ENCODE measurements at regions not wholly inside any gene's neighbourhood (a gene's known extent, or its start where the extent isn't known, plus 50 kb on each side); places are given as distances from the start of the nearest gene placed in this dataset.

DNA sequence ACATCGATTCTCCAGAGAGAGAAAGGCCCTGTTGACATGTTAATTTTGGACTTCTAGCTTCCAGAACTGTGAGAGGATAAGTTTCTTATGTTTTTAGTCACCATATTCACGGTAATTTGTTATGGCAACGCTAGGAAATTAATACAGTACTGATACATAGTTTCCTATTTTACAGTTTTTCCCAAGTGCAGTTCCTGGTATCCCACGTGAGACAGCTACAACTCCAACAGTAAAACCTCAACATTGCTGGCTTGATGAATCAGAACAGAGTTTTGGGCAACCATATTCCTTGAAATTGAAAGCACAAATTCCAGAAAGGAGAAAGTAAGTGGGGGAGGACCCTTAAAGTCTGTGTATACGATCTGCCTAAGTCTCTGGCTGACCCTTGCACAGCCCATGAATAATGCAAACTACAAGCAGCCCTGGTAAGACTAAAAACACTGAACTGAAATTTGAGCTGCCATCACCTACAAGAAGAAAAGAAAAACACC, 505.1 kb upstream of the NRSN1 start:
- CTCF ChIA-PET, result no interaction called here

DNA sequence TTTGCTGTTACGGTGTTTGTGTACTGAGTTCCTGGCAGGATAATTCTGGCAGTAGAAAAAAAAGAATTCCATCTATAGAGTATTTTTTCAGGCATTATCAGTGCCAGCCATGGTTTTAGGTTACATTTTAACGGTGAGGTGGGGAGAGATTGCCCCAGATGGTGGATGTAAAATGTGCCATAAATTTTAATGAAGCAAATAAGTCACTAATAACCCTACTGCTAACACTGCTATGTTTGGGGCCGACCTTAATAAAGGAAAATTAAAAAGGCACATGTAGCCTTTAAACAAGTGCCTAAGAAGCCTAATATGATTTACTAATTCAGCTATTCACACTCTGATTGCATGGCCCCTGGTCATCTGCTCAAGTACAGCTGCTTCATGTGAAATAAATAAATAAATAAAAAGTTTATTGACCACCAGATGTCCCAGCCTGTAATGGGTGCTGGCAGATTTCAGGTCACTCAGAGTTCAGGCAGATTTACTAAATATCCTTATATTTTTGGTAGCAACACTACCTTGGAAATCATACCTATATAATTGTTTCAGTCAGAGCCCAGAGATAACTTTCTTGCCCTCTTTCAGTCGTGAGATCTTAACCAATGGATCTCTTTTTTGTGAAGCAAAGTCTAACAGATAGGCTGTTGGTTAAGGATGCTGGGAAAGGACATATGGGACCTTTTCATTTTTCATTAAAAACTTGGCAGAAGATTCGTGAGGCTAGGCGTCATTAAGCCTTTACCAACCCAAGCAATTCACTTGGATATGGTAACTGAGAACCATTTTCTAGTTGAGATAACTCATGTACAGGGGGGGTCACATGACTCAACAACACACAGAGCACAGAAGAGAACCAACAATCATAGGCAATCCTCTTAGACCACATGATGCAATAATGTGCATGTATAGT, 495.0 kb upstream of the NRSN1 start:
- ChIA-PET RAD21 (ENCODE audit: low non-redundant PET in 1 of 2, low total read pairs in 2 of 2, uncharacterized antibody in 2 of 2, unreplicated experiment in 2 of 2) (no interaction called here), CTCF (no interaction called here), POLR2A (no interaction called here)
- TF ChIP-seq SRF (IDR thresholded peaks at IDR 0.05; ENCODE audit: low read depth) (no peak), TCF7L2 (IDR thresholded peaks at IDR 0.05; ENCODE audit: borderline replicate concordance, extremely low read depth, insufficient read depth, insufficient read length) (no peak), SIN3A (IDR thresholded peaks at IDR 0.05; ENCODE audit: low read depth) (no peak), ZNF274 (IDR thresholded peaks at IDR 0.05; ENCODE audit: low read depth, low read length) (no peak), FOSL1 (IDR thresholded peaks at IDR 0.05; ENCODE audit: low read depth) (no peak), SP1 (IDR thresholded peaks at IDR 0.05; ENCODE audit: low read depth) (no peak), EGR1 (IDR thresholded peaks at IDR 0.05; ENCODE audit: low read depth) (no peak), EZH2 (IDR thresholded peaks at IDR 0.05) (no peak), CBX3 (IDR thresholded peaks at IDR 0.05; ENCODE audit: low read depth) (no peak), POLR2A (IDR thresholded peaks at IDR 0.05; ENCODE audit: borderline replicate concordance, extremely low read depth, insufficient read depth, insufficient read length) (no peak), RAD21 (IDR thresholded peaks at IDR 0.05; ENCODE audit: low read depth) (no peak), YY1 (IDR thresholded peaks at IDR 0.05; ENCODE audit: extremely low read depth, insufficient replicate concordance, low read depth, low read length) (no peak), ELF1 (IDR thresholded peaks at IDR 0.05; ENCODE audit: borderline replicate concordance, low read depth) (no peak)
- TF ChIP-seq, protein P1, sequence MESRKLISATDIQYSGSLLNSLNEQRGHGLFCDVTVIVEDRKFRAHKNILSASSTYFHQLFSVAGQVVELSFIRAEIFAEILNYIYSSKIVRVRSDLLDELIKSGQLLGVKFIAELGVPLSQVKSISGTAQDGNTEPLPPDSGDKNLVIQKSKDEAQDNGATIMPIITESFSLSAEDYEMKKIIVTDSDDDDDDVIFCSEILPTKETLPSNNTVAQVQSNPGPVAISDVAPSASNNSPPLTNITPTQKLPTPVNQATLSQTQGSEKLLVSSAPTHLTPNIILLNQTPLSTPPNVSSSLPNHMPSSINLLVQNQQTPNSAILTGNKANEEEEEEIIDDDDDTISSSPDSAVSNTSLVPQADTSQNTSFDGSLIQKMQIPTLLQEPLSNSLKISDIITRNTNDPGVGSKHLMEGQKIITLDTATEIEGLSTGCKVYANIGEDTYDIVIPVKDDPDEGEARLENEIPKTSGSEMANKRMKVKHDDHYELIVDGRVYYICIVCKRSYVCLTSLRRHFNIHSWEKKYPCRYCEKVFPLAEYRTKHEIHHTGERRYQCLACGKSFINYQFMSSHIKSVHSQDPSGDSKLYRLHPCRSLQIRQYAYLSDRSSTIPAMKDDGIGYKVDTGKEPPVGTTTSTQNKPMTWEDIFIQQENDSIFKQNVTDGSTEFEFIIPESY (IDR thresholded peaks at IDR 0.05; ENCODE audit: extremely low read depth, insufficient replicate concordance, low read length), result no peak
- TF ChIP-seq, protein P2, sequence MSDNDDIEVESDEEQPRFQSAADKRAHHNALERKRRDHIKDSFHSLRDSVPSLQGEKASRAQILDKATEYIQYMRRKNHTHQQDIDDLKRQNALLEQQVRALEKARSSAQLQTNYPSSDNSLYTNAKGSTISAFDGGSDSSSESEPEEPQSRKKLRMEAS (IDR thresholded peaks at IDR 0.05), result no peak
- TF ChIP-seq, protein P3, sequence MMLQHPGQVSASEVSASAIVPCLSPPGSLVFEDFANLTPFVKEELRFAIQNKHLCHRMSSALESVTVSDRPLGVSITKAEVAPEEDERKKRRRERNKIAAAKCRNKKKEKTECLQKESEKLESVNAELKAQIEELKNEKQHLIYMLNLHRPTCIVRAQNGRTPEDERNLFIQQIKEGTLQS (IDR thresholded peaks at IDR 0.05), result no peak
- H3K9me2 ChIP-seq (ENCODE audit: insufficient read depth), result no peaks in the 10 kb centered on the region
- no peaks in the 10 kb centered on the region for H3K4me1 ChIP-seq (ENCODE audit: control insufficient read depth in 1 of 2, insufficient read depth in 2 of 2, low read length in 2 of 2)
- H3K4me3 ChIP-seq (replicated peaks in 1 of 2; ENCODE audit: low read depth in 1 of 2, low read length in 2 of 2), result no peak overlapping the region
- DNase-seq (ENCODE audit: low read depth, low spot score) (no peak), ATAC-seq (no peak)
- no peaks in the 10 kb centered on the region for H3K79me2 ChIP-seq (ENCODE audit: insufficient read depth, low read length)
- H3K36me3 ChIP-seq (ENCODE audit: control insufficient read depth in 1 of 2, insufficient read depth in 2 of 2, low read length in 2 of 2), result no peaks in the 10 kb centered on the region
- H3K9ac ChIP-seq (ENCODE audit: low read length), result no peak overlapping the region
- H4K20me1 ChIP-seq (ENCODE audit: insufficient read depth), result no peaks in the 10 kb centered on the region
- no TSS peak for BruUV-seq (replicated peaks)
- H3K9me3 ChIP-seq (ENCODE audit: control insufficient read depth in 1 of 2, insufficient read depth in 1 of 2, low read depth in 1 of 2, low read length in 2 of 2), result peaks cover 6% of the 10 kb centered on the region in 2 experiments; a peak in 2 of 4 replicates
- H3K27ac ChIP-seq (ENCODE audit: low read depth, low read length), result no peak overlapping the region
- H2AFZ ChIP-seq (ENCODE audit: low read depth, low read length, poor library complexity, severe bottlenecking), result no peak overlapping the region
- H3K4me2 ChIP-seq (ENCODE audit: low read length), result no peak overlapping the region
- no peaks in the 10 kb centered on the region for H3K27me3 ChIP-seq (ENCODE audit: insufficient read depth, low read length)
- intact Hi-C loops (cut with micrococcal nuclease), result no loop called here

More for the DNA sequence above, 505.1 kb upstream of the NRSN1 start:
- ChIA-PET POLR2A (no interaction called here), RAD21 (ENCODE audit: low non-redundant PET in 1 of 2, low total read pairs in 2 of 2, uncharacterized antibody in 2 of 2, unreplicated experiment in 2 of 2) (no interaction called here)
- Histone ChIP-seq H4K20me1 (ENCODE audit: insufficient read depth) (no peaks in the 10 kb centered on the region), H2AFZ (ENCODE audit: low read depth, low read length, poor library complexity, severe bottlenecking) (no peak overlapping the region), H3K9ac (ENCODE audit: low read length) (no peak overlapping the region), H3K4me2 (ENCODE audit: low read length) (no peak overlapping the region), H3K27me3 (ENCODE audit: insufficient read depth, low read length) (no peaks in the 10 kb centered on the region), H3K9me3 (ENCODE audit: control insufficient read depth in 1 of 2, insufficient read depth in 1 of 2, low read depth in 1 of 2, low read length in 2 of 2) (0 out of 4 replicates have a peak, but pooled peaks cover 0 to 2% of the 10 kb centered on the region in 2 experiments), H3K79me2 (ENCODE audit: insufficient read depth, low read length) (no peaks in the 10 kb centered on the region), H3K36me3 (ENCODE audit: control insufficient read depth in 1 of 2, insufficient read depth in 2 of 2, low read length in 2 of 2) (no peaks in the 10 kb centered on the region), H3K9me2 (ENCODE audit: insufficient read depth) (no peaks in the 10 kb centered on the region), H3K4me1 (ENCODE audit: control insufficient read depth in 1 of 2, insufficient read depth in 2 of 2, low read length in 2 of 2) (no peaks in the 10 kb centered on the region), H3K4me3 (replicated peaks in 1 of 2; ENCODE audit: low read depth in 1 of 2, low read length in 2 of 2) (no peak overlapping the region), H3K27ac (ENCODE audit: low read depth, low read length) (no peak overlapping the region)
- DNase-seq (ENCODE audit: low read depth, low spot score) (no peak), ATAC-seq (no peak)
- TF ChIP-seq SP1 (IDR thresholded peaks at IDR 0.05; ENCODE audit: low read depth) (no peak), YY1 (IDR thresholded peaks at IDR 0.05; ENCODE audit: extremely low read depth, insufficient replicate concordance, low read depth, low read length) (no peak), ZNF274 (IDR thresholded peaks at IDR 0.05; ENCODE audit: low read depth, low read length) (no peak), POLR2A (IDR thresholded peaks at IDR 0.05; ENCODE audit: borderline replicate concordance, extremely low read depth, insufficient read depth, insufficient read length) (no peak)
- BruUV-seq (replicated peaks), result no TSS peak
- intact Hi-C loops (cut with micrococcal nuclease), result no loop called here
